Smooth muscle cell (in vitro differentiated cells): ENCODE measurements at regions not wholly inside any gene's neighbourhood (a gene's known extent, or its start where the extent isn't known, plus 50 kb on each side); places are given as distances from the start of the nearest gene placed in this dataset.

ENCODE experiments used
- DNase-seq: peaks from one replicate; lab custom pipeline; 2025; ENCODE audit not compliant: unreplicated experiment; lab: John Stamatoyannopoulos, UW
- H2AFZ ChIP-seq: fragments of 200-600 bp; sonication (generic); 2 replicates; pipeline ENCODE4 v1.6.0; 2016; ENCODE audit warnings: antibody characterized with exemption, low read depth, mild to moderate bottlenecking
- H3F3A ChIP-seq: fragments of 200-600 bp; sonication (generic); 2 replicates; pipeline ENCODE4 v1.6.0; 2017; ENCODE audit warnings: antibody characterized with exemption, low read depth
- H3K27ac ChIP-seq: fragments of 200-600 bp; sonication (generic); 2 replicates; pipeline ENCODE4 v1.5.1; 2016; ENCODE audit warnings: low read depth, mild to moderate bottlenecking
- H3K27me3 ChIP-seq: fragments of 200-600 bp; sonication (generic); 2 replicates; pipeline ENCODE4 v1.6.1; 2016; ENCODE audit warnings: low read depth, mild to moderate bottlenecking
- H3K36me3 ChIP-seq: fragments of 200-600 bp; sonication (generic); 2 replicates; pipeline ENCODE4 v1.5.1; 2016; ENCODE audit warnings: low read depth
- H3K4me1 ChIP-seq: fragments of 200-600 bp; sonication (generic); 2 replicates; pipeline ENCODE4 v1.5.1; 2016; ENCODE audit warnings: low read depth
- H3K4me2 ChIP-seq: fragments of 200-600 bp; sonication (generic); 2 replicates; pipeline ENCODE4 v1.6.0; 2016; ENCODE audit warnings: mild to moderate bottlenecking
- H3K4me3 ChIP-seq: fragments of 200-600 bp; sonication (generic); 2 replicates; pipeline ENCODE4 v1.5.1; 2016; ENCODE audit warnings: mild to moderate bottlenecking
- H3K79me2 ChIP-seq: fragments of 200-600 bp; sonication (generic); 2 replicates; pipeline ENCODE4 v1.6.0; 2016; ENCODE audit warnings: low read depth, mild to moderate bottlenecking
- H3K9ac ChIP-seq: fragments of 200-600 bp; sonication (generic); 2 replicates; pipeline ENCODE4 v1.6.0; 2016; ENCODE audit warnings: low read depth
- H3K9me3 ChIP-seq: fragments of 200-600 bp; sonication (generic); replicated peaks from 2 replicates; pipeline ENCODE4 v1.5.1; 2016; ENCODE audit warnings: low read depth
- H4K20me1 ChIP-seq: fragments of 200-600 bp; sonication (generic); 2 replicates; pipeline ENCODE4 v1.6.0; 2016; ENCODE audit warnings: low read depth
- CTCF ChIP-seq: fragments of 200-600 bp; sonication (generic); IDR thresholded peaks from 2 replicates; pipeline ENCODE4 v1.5.1; 2017; ENCODE audit warnings: borderline replicate concordance, mild to moderate bottlenecking, antibody characterized with exemption; ENCODE audit not compliant: insufficient read depth, poor library complexity, severe bottlenecking
- WGBS: methylation state at CpG from one replicate; pipeline ENCODE4 v1.1.7; 2016; ENCODE audit warnings: low lambda C conversion rate; 5-methylcytosine and 5-hydroxymethylcytosine counted together

GRCh38 chr2:177059293-177059692, 153.3 kb upstream of the HNRNPA3 start:
- Histone ChIP-seq H3K27me3 (no peaks in the 10 kb centered on the region), H3K4me1 (no peaks in the 10 kb centered on the region), H3K79me2 (no peaks in the 10 kb centered on the region), H3K4me3 (no peak overlapping the region), H2AFZ (no peak overlapping the region), H3K4me2 (no peak overlapping the region), H3K36me3 (no peaks in the 10 kb centered on the region), H4K20me1 (no peaks in the 10 kb centered on the region), H3K9me3 (no peaks in the 10 kb centered on the region), H3K27ac (no peak overlapping the region), H3F3A (no peaks in the 10 kb centered on the region), H3K9ac (no peak overlapping the region)
- no peak for DNase-seq
- 72% methylated on average over 6 of the region's 6 CpGs for WGBS
- no peak for TF ChIP-seq CTCF

- Histone ChIP-seq H3K79me2 (no peaks in the 10 kb centered on the region), H3K9me3 (no peaks in the 10 kb centered on the region), H3K4me2 (no peak overlapping the region), H4K20me1 (no peaks in the 10 kb centered on the region), H3K36me3 (no peaks in the 10 kb centered on the region), H3K4me3 (no peak overlapping the region), H3K9ac (no peak overlapping the region), H3K27me3 (no peaks in the 10 kb centered on the region), H3F3A (no peaks in the 10 kb centered on the region), H3K4me1 (no peaks in the 10 kb centered on the region), H2AFZ (no peak overlapping the region), H3K27ac (no peak overlapping the region)
- 95% methylated on average over 1 of the region's 1 CpG for WGBS
- TF ChIP-seq CTCF, result no peak
- no peak for DNase-seq
Observed at GRCh38 chr2:177063331-177063730, 149.3 kb upstream of the HNRNPA3 start.

GRCh38 chr2:177064422-177064821, 148.2 kb upstream of the HNRNPA3 start:
- 59% methylated on average over 4 of the region's 4 CpGs for WGBS
- H3K9ac ChIP-seq, result no peak overlapping the region
- no peaks in the 10 kb centered on the region for H3K4me1 ChIP-seq
- TF ChIP-seq CTCF, result no peak
- H3K27ac ChIP-seq, result no peak overlapping the region
- no peak for DNase-seq
- no peaks in the 10 kb centered on the region for H3F3A ChIP-seq
- no peaks in the 10 kb centered on the region for H3K36me3 ChIP-seq
- peaks cover 6% of the 10 kb centered on the region for H3K27me3 ChIP-seq
- no peak overlapping the region for H3K4me2 ChIP-seq
- H3K9me3 ChIP-seq, result no peaks in the 10 kb centered on the region
- no peaks in the 10 kb centered on the region for H4K20me1 ChIP-seq
- H2AFZ ChIP-seq, result no peak overlapping the region
- H3K4me3 ChIP-seq, result no peak overlapping the region
- H3K79me2 ChIP-seq, result no peaks in the 10 kb centered on the region

GRCh38 chr2:177068967-177069366, 143.6 kb upstream of the HNRNPA3 start:
- Histone ChIP-seq H3K4me3 (no peak overlapping the region), H3K9ac (no peak overlapping the region), H3K4me1 (no peaks in the 10 kb centered on the region), H3K27me3 (peaks cover 6% of the 10 kb centered on the region), H3K36me3 (no peaks in the 10 kb centered on the region), H3K9me3 (no peaks in the 10 kb centered on the region), H3K27ac (no peak overlapping the region), H4K20me1 (no peaks in the 10 kb centered on the region), H3K79me2 (no peaks in the 10 kb centered on the region), H3F3A (no peaks in the 10 kb centered on the region), H2AFZ (no peak overlapping the region), H3K4me2 (no peak overlapping the region)
- WGBS, result 94% methylated on average over 1 of the region's 1 CpG
- TF ChIP-seq CTCF, result no peak
- no peak for DNase-seq
